B cell (primary cell): ENCODE measurements at regions not wholly inside any gene's neighbourhood (a gene's known extent, or its start where the extent isn't known, plus 50 kb on each side); places are given as distances from the start of the nearest gene placed in this dataset.

Source experiments
- ATAC-seq: fragments of 200-7000 bp; cut with Tn5 transposase; one replicate; pipeline ENCODE4 v1.10.0; 2021; ENCODE audit warnings: low read depth, mild to moderate bottlenecking, moderate number of reproducible peaks, moderate library complexity
- CTCF ChIA-PET: fragments of 350-600 bp; sonication (Branson Sonifier 250); formaldehyde crosslinking; loops from one replicate; lab custom pipeline; 2021; ENCODE audit warnings: antibody characterized with exemption, inconsistent platforms; lab: Charles Lee
- POLR2A ChIA-PET: fragments of 350-600 bp; sonication (Branson Sonifier 250); formaldehyde crosslinking; loops from one replicate; lab custom pipeline; 2021; ENCODE audit warnings: antibody characterized with exemption; lab: Charles Lee
- DNase-seq: peaks from one replicate; pipeline ENCODE4 v3.0.0; 2013
- H2AFZ ChIP-seq: 2 replicates; pipeline ENCODE4 v1.6.1; 2012; ENCODE audit warnings: mild to moderate bottlenecking, low read depth, low read length; ENCODE audit not compliant: insufficient read depth, poor library complexity, severe bottlenecking
- H3K27ac ChIP-seq, 2 donors: 1 replicate in 1 of 2; 2 replicates in 1 of 2; pipeline ENCODE4 v1.5.1; 2012 to 2013; ENCODE audit warnings: low read length in 2 of 2, mild to moderate bottlenecking in 2 of 2, moderate library complexity in 1 of 2
- H3K27me3 ChIP-seq, 4 experiments: fragments of 200-600 bp in 1 of 4; sonication (generic) in 1 of 4; replicated peaks in 1 of 4; 1 replicate in 2 of 4; 2 replicates in 2 of 4; pipeline versions ENCODE4 v1.6.1 to v1.7.0; 2013 to 2016; ENCODE audit warnings: low read length in 3 of 4, mild to moderate bottlenecking in 2 of 4, mixed read lengths in 1 of 4, moderate library complexity in 1 of 4; ENCODE audit not compliant: insufficient read depth in 4 of 4, control insufficient read depth in 3 of 4; ENCODE audit errors: control extremely low read depth in 1 of 4
- H3K36me3 ChIP-seq, 2 experiments: replicated peaks in 1 of 2; 1 replicate in 1 of 2; 2 replicates in 1 of 2; pipeline versions ENCODE4 v1.6.1 to v1.7.1; 2013; ENCODE audit warnings: low read length in 1 of 2; ENCODE audit not compliant: insufficient read depth in 2 of 2, control insufficient read depth in 1 of 2; ENCODE audit errors: control extremely low read depth in 1 of 2, extremely low read depth in 1 of 2
- H3K4me1 ChIP-seq, 2 donors: fragments of 200-600 bp in 1 of 2; sonication (generic) in 1 of 2; 1 replicate in 1 of 2; 2 replicates in 1 of 2; pipeline versions ENCODE4 v1.5.1 to v1.6.1; 2013 to 2017; ENCODE audit warnings: low read length in 2 of 2; ENCODE audit not compliant: control insufficient read depth in 2 of 2, insufficient read depth in 2 of 2
- H3K4me2 ChIP-seq: replicated peaks from 2 replicates; pipeline ENCODE3; 2012; ENCODE audit warnings: mild to moderate bottlenecking, low read depth, low read length; ENCODE audit not compliant: poor library complexity, severe bottlenecking
- H3K4me3 ChIP-seq, 5 experiments: fragments of 200-600 bp in 1 of 5; sonication (generic) in 1 of 5; 1 replicate in 3 of 5; 2 replicates in 2 of 5; pipeline versions ENCODE4 v1.5.1 to v1.7.0; 2011 to 2016; ENCODE audit warnings: low read length in 4 of 5, mild to moderate bottlenecking in 4 of 5, low read depth in 2 of 5, control low read depth in 1 of 5, moderate library complexity in 1 of 5; ENCODE audit not compliant: insufficient read depth in 1 of 5; ENCODE audit errors: control extremely low read depth in 1 of 5, extremely low read depth in 1 of 5
- H3K79me2 ChIP-seq: fragments of 200-600 bp; sonication (generic); one replicate; pipeline ENCODE4 v1.6.0; 2016; ENCODE audit warnings: low read length; ENCODE audit not compliant: control insufficient read depth, insufficient read depth
- H3K9ac ChIP-seq: fragments of 200-600 bp; sonication (generic); 2 replicates; pipeline ENCODE4 v1.6.1; 2017; ENCODE audit warnings: mild to moderate bottlenecking, low read length, moderate library complexity
- H3K9me3 ChIP-seq, 3 donors: one replicate each; pipeline versions ENCODE4 v1.6.1 to v1.7.1; 2013; ENCODE audit warnings: low read length in 2 of 3; ENCODE audit not compliant: control insufficient read depth in 2 of 3, insufficient read depth in 1 of 3; ENCODE audit errors: control extremely low read depth in 1 of 3
- H4K20me1 ChIP-seq: 2 replicates; pipeline ENCODE4 v1.6.0; 2012; ENCODE audit warnings: mild to moderate bottlenecking, low read length; ENCODE audit not compliant: insufficient read depth, control insufficient read depth, poor library complexity, severe bottlenecking
- H3K27ac Mint-ChIP-seq: one replicate; pipeline ENCODE4 v1.8.0; 2021; ENCODE audit warnings: mixed read lengths
- H3K27me3 Mint-ChIP-seq: one replicate; pipeline ENCODE4 v1.8.0; 2021; ENCODE audit warnings: mixed read lengths
- H3K4me1 Mint-ChIP-seq: one replicate; pipeline ENCODE4 v1.8.0; 2021; ENCODE audit warnings: mixed read lengths
- H3K4me3 Mint-ChIP-seq: one replicate; pipeline ENCODE4 v1.8.0; 2021; ENCODE audit warnings: mixed read lengths
- H3K9me3 Mint-ChIP-seq: one replicate; pipeline ENCODE4 v1.8.0; 2022; ENCODE audit warnings: mixed read lengths; ENCODE audit not compliant: insufficient read depth
- EZH2 ChIP-seq: IDR thresholded peaks from 2 replicates; pipeline ENCODE4 v1.6.1; 2012; ENCODE audit warnings: borderline replicate concordance, low read depth, mild to moderate bottlenecking, moderate library complexity, low read length; ENCODE audit not compliant: insufficient read depth, poor library complexity, severe bottlenecking
- WGBS: methylation state at CpG from one replicate; pipeline ENCODE4 v1.1.5; 2013; ENCODE audit warnings: missing lambda C conversion rate; ENCODE audit not compliant: insufficient coverage; 5-methylcytosine and 5-hydroxymethylcytosine counted together
- intact Hi-C: fragments of 100-400 bp; cut with micrococcal nuclease; formaldehyde crosslinking; loops from one replicate; pipeline ENCODE4 v1.10.0; 2022
- TF ChIP-seq, protein P1 (sequence below): fragments of 200-600 bp; IDR thresholded peaks from one replicate; pipeline ENCODE4 v1.8.0; 2022; ENCODE audit warnings: antibody characterized with exemption, mild to moderate bottlenecking

DNA sequence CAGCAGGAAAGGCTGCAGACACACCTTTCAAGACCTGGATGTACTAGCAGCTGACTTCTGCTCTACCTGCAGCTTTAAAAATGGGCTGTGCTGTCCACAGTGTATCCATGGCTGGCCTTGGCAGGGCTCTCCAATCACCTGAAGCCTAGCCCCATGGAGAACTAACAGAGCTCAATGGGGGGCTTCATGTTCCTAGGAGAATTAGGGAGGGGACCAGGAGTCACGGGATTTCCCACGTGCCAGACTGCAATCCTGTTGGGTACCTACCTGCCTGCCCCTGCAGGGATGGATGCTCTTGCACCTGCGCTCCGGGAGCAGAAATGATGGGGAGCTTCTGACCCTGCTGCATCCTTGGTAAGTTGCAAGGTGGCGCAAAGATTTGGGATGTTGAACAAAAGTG is 462.1 kb downstream of the ICE1 start:
- Mint-ChIP-seq H3K4me3 (no peak overlapping the region), H3K27me3 (peaks cover 23% of the 10 kb centered on the region), H3K4me1 (peaks cover 2% of the 10 kb centered on the region), H3K27ac (no peak overlapping the region), H3K9me3 (no peaks in the 10 kb centered on the region)
- WGBS = 81% methylated on average over 5 of the region's 5 CpGs
- H3K9ac ChIP-seq = no peak overlapping the region
- peaks cover 0 to 3% of the 10 kb centered on the region in 2 donors for H3K4me1 ChIP-seq
- ChIA-PET CTCF (interaction anchor here (1.3 kb wide), 1 partner anchor 388 kb away, joined by 3 read pairs; no protein-coding TSS in a partner anchor), POLR2A (no interaction called here)
- intact Hi-C loops = no loop called here
- no peaks in the 10 kb centered on the region for H3K9me3 ChIP-seq
- no peaks in the 10 kb centered on the region for H4K20me1 ChIP-seq
- H3K36me3 ChIP-seq = no peaks in the 10 kb centered on the region
- no peak overlapping the region for H3K4me2 ChIP-seq
- no peaks in the 10 kb centered on the region for H3K27me3 ChIP-seq
- H3K27ac ChIP-seq = no peak overlapping the region
- H3K79me2 ChIP-seq = no peaks in the 10 kb centered on the region
- TF ChIP-seq, protein P1, sequence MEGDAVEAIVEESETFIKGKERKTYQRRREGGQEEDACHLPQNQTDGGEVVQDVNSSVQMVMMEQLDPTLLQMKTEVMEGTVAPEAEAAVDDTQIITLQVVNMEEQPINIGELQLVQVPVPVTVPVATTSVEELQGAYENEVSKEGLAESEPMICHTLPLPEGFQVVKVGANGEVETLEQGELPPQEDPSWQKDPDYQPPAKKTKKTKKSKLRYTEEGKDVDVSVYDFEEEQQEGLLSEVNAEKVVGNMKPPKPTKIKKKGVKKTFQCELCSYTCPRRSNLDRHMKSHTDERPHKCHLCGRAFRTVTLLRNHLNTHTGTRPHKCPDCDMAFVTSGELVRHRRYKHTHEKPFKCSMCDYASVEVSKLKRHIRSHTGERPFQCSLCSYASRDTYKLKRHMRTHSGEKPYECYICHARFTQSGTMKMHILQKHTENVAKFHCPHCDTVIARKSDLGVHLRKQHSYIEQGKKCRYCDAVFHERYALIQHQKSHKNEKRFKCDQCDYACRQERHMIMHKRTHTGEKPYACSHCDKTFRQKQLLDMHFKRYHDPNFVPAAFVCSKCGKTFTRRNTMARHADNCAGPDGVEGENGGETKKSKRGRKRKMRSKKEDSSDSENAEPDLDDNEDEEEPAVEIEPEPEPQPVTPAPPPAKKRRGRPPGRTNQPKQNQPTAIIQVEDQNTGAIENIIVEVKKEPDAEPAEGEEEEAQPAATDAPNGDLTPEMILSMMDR = no peak
- DNase-seq (no peak), ATAC-seq (no peak)
- H3K4me3 ChIP-seq = no peak overlapping the region
- no peak overlapping the region for H2AFZ ChIP-seq

DNA sequence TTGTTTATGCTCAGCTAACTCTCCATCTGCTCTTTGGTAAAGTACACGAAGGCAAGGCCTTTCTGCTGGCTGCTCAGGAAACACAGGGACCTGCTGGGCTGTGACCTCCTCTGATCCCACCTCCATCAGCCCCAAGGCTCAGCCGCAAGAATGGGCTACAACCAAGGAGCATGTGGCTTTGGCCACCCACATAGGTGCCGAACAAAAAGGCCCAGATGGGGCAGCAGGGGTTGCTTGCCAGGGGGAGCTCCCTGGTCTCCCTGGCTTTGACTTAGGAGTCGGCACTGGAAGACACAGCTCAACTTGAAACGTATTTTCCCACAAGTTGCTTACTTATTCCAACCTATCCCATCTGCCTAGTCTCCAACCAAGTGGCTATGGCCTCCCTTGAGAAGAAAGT is 461.1 kb downstream of the ICE1 start:
- intact Hi-C loops = no loop called here
- Histone ChIP-seq H3K79me2 (no peaks in the 10 kb centered on the region), H3K4me2 (no peak overlapping the region), H3K4me3 (no peak overlapping the region), H3K9me3 (no peaks in the 10 kb centered on the region), H3K36me3 (no peaks in the 10 kb centered on the region), H3K27me3 (no peaks in the 10 kb centered on the region), H3K4me1 (peaks cover 0 to 3% of the 10 kb centered on the region in 2 donors), H3K27ac (no peak overlapping the region), H3K9ac (no peak overlapping the region), H2AFZ (no peak overlapping the region), H4K20me1 (no peaks in the 10 kb centered on the region)
- TF ChIP-seq, protein P1 = no peak
- no peak for TF ChIP-seq EZH2
- 66% methylated on average over 3 of the region's 5 CpGs for WGBS
- Mint-ChIP-seq H3K27ac (no peak overlapping the region), H3K4me1 (peaks cover 2% of the 10 kb centered on the region), H3K27me3 (peaks cover 29% of the 10 kb centered on the region), H3K4me3 (no peak overlapping the region), H3K9me3 (no peaks in the 10 kb centered on the region)
- CTCF ChIA-PET = interaction anchor here (1.0 kb wide), 1 partner anchor 387 kb away, joined by 5 read pairs; no protein-coding TSS in a partner anchor
- ATAC-seq (no peak), DNase-seq (no peak)
- POLR2A ChIA-PET = no interaction called here
